HG03066 (cell line): ENCODE measurements at regions not wholly inside any gene's neighbourhood (a gene's known extent, or its start where the extent isn't known, plus 50 kb on each side); places are given as distances from the start of the nearest gene placed in this dataset.

ENCODE experiments used
- ATAC-seq: cut with Tn5 transposase; IDR thresholded peaks from one replicate; pipeline ENCODE4 v1.9.1; 2021; ENCODE audit warnings: low read depth; ENCODE audit not compliant: unreplicated experiment

GRCh38 chr2:101559551-101559950 lies 84.6 kb upstream of the RFX8 start:
- ATAC-seq: no peak

DNA sequence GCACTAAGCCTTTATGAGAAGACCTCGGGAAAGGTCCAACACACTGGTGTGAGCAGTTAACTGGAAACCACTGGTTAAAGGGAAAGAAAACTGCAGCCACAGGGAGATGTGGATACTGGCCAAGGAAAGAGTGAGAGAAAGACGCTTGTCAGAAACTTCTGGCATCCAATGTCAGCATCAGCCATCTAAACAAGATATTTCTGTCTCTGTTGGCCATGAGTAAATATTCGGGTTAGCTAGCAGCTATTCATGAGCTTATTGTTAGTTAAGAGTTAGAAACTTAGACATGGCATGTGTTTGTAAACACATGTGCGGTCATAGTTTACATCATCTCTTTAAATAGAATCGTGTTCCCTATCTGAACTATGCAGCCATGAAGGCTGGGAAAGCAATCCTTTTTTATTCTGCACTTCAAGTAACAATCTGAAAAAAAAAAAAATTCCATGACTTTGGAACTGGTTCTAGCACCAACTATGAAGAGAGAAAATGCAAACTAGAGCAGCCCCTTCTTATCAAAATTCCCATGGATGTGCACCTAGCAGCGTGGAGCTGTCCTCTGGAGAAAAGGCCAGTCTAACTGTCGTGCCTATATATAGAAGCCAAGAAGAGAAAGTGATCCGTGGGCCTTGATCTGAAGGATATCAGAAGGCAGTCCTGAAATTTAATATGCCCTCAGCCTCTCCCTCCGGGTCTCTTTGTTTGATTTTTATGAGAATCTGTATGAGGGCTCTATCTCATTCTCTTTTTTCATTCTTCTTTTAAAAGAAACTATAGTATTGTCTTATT lies 84.0 kb upstream of the RFX8 start:
- no peak for ATAC-seq

- no peak for ATAC-seq
Observed at GRCh38 chr2:101556033-101556459, 81.1 kb upstream of the RFX8 start.

GRCh38 chr2:101551336-101551888 lies 76.5 kb upstream of the RFX8 start:
- ATAC-seq: no peak

GRCh38 chr2:101550555-101550954 lies 75.6 kb upstream of the RFX8 start:
- no peak for ATAC-seq

DNA sequence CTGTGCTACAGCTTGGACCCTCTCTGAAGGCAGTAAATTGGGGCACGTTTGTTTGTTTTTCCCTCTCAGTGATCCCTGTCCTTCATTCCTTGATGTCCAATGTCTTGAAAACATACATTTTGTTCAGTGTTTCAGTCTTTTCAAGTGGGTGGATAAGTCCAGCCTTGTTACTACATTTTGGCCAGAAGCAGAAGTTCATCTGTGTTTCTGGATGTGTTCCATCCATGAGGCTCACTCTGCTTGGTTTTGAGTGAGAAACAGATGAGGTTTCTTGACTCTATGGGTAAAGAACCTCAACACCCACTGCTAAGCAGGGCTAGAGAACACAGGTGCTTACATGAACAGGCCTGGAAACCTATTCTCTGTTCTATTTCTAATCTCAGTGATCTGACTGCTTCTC lies 74.5 kb upstream of the RFX8 start:
- no peak for ATAC-seq

DNA sequence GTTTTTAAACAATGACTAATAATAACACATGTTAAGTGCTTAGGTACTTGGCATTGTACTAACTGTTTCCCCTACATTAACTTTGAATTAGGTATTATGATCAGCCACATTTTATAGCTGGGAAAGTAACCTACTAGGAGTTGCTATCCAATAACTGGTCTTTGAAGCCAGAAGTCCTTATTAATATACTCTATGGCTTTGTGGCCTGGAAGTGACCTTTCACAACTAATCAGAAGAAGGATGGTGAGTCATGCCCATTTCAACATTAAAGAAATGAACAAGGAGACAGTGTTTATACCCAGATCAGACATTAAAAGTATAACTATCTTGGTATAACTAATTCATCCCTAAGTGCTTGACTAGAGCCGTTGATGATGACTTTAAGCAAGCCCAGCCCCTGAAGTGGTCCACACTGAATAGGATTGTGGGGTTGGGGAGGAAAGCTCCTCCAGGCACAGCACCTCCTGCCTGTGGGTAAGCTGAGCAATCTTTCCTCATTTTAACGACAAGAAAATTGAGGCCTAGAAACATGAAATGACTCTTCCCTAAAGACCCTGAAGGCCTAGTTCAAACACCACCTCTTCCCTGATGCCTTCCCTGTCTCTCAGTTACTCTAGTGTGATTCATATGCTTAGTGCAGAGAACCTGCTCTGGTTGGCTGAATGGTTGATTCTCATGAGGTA lies 71.6 kb upstream of the RFX8 start:
- ATAC-seq: no peak

DNA sequence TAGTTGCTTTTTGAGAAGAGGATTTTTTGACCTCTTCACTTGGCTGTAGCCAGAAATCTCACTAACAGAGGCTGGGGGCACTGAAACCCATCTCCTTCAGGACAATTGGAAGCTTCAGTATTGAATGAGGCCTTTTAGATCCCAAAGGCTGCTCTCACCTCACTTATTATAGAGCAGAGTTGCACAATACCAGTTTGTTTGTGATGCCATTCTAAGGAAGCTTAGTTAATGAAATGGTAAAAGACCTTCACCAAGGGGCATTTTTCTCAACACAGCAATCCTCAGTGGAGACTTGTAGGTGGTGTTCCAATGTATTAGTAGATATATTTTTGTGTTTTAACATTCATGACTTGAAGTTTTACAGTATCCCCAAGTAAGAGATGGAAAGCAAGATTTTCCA lies 71.0 kb upstream of the RFX8 start:
- ATAC-seq: no peak

- no peak for ATAC-seq
Observed at GRCh38 chr2:101540518-101540917, 65.6 kb upstream of the RFX8 start.

GRCh38 chr2:101538076-101538475 lies 63.2 kb upstream of the RFX8 start:
- ATAC-seq: no peak

- ATAC-seq: no peak
Observed at GRCh38 chr2:101534149-101534611, 59.3 kb upstream of the RFX8 start.

- no peak for ATAC-seq
Observed at GRCh38 chr2:101533561-101534148, 58.7 kb upstream of the RFX8 start.

- no peak for ATAC-seq
Observed at GRCh38 chr2:101528501-101528900, 53.6 kb upstream of the RFX8 start.

DNA sequence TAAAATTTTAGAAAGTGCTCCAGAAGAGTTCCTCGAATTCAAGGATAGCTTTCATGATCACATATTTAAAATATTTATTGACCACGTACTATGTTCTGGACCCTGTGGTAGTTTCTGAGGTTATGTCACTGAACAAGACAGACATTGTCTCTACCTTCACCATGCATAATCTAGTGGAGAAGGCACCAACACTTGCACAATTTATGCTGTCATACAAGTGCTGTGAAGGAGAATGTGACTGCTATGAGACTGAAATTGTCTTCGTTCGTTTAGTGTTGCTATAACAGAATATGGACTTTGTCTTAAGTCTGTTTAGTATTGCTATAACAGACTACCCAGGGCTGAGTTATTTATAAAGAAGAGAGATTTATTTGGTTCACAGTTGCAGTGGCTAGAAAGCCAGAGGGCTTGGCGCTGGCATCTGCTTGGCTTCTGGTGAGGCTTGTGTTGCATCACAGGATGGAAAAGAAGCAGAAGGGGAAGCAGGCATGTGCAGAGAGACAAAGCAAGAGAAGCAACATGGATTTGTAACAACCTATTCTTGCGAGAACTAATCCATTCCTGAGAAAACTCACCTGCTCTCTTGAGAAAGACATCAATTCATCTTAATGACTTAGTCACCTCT lies 50.0 kb upstream of the RFX8 start:
- no peak for ATAC-seq
